GM21723 (cell line): ENCODE measurements at regions not wholly inside any gene's neighbourhood (a gene's known extent, or its start where the extent isn't known, plus 50 kb on each side); places are given as distances from the start of the nearest gene placed in this dataset.
A peak's percentile ranks its signal among the peaks of the same experiment; 100 is the strongest.

Experiments used
- ATAC-seq: cut with Tn5 transposase; IDR thresholded peaks from one replicate; pipeline ENCODE4 v1.9.1; 2021; ENCODE audit warnings: mild to moderate bottlenecking, moderate library complexity; ENCODE audit not compliant: unreplicated experiment

DNA sequence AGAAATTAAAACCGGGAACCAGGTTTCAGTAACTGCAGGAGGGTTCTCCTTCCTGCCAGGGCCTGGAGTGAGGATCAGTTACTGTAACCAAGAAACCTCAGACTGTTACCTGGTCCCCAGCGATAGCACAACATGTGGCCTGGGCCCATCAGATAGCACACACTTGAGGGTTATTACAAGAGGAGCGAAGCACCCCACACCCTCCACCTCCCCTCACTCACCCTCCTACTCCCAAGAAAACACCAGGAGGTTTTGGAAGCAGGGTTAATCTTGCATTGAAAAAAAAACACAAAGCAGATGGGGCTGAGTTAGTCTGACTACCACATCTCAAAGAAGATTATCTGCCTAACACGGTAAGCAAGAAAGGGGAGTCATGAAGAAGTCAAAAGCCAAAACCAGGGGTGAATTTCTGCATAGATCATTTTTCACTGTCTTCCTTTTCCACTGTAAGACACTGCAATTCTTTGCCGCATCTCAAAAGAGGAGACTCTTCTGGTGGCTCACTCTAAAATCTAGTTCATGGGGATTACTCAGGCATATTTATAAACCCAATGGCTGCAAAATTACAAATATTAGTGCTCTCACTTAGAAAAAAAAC, 75.9 kb upstream of the DOCK9 start:
- no peak for ATAC-seq

DNA sequence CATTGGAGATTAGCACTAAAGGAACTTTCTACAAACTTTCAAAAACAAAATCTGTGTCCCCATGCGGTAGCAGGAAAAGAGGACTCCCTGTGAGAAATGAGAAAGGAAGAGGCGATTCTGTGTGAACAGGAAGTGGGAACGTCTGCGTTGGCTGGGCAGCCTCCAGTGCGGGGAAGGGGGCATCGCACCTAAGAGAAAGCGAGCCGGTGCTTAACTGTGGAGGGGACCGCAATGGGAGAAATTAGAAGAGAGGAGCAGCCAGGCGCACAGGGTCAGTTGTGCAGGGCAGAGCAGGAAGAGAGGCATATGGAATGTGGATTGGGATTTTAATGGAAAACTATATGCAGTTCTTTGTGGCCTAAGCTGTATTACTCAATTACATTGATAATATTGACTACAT, 77.4 kb upstream of the DOCK9 start:
- ATAC-seq = no peak

GRCh38 chr13:99055735-99056134, 77.9 kb upstream of the DOCK9 start:
- no peak for ATAC-seq

GRCh38 chr13:99056381-99057014, 78.6 kb upstream of the DOCK9 start:
- no peak for ATAC-seq

DNA sequence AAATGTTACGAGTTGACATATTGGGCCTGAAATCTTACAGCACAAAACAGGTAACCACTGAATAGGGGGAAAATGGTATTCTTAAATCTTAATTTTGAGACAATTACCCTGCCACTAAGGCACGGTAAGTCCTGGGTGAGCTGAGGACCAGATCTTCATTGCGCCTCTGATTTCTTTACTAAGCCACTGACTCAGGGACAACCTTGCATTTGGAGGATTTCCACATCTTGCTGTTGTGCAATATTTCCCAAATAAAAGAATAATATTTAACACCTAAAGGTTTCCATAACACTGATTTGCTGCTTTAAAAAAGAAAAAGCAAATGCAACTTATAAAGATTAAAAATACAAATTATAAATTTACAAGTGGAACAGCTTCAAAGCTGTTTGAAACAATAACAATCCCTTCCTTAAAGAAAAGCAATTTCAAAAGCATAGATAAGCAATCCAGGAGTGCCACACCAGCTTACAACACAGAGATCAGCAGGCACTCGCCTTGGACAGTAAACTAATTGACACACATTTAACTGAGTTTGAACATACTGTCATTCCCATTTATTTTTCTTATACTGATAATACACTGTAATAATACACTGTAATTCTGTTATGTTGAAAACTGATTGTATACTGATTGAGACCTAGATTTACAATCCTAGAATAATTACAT, 79.6 kb upstream of the DOCK9 start:
- no peak for ATAC-seq

GRCh38 chr13:99058527-99059495, 80.9 kb upstream of the DOCK9 start:
- no peak for ATAC-seq

DNA sequence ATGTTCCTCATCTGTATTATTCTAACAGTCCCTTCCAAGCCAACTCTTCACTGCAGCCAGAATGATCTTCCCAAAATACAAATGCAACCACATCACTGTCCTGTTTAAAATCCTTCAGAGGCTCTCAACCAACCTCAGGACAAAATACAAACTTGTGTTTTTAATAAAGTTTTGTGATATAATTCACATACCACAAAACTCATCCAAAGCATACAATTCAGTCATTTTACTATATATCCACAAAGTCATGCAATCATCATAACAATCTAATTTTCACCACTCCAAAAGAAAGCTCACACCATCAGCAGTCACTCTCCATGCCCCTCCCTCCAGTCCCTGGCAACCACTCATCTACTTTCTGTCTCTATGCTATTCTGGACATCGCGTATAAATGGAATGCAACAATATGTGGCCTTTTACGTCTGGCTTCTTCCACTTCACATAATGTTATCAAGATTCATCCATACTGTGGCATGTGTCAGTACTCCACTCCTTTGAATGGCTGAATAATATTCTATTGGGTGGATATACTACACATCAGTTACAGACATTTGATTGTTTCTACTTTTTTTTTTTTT, 81.7 kb upstream of the DOCK9 start:
- no peak for ATAC-seq

DNA sequence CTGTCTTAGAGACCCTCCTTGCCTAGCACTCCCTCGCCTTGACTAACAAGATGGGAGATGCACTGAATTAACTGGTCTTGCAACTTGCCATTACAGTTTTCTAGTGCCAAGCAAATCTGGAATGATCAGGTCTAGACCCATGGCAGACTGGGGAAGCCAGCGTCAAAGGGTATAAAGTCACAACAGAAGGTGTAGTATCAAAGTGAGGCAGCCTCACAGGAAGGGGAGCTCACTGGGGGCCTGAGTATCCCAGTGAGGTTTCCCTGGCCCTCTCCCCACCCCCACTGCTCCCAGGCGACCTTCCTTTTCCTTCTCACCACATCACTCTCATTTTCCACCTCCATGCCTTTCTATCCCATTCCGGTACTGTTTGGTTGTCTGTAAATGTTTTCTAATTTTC, 83.5 kb upstream of the DOCK9 start:
- no peak for ATAC-seq

DNA sequence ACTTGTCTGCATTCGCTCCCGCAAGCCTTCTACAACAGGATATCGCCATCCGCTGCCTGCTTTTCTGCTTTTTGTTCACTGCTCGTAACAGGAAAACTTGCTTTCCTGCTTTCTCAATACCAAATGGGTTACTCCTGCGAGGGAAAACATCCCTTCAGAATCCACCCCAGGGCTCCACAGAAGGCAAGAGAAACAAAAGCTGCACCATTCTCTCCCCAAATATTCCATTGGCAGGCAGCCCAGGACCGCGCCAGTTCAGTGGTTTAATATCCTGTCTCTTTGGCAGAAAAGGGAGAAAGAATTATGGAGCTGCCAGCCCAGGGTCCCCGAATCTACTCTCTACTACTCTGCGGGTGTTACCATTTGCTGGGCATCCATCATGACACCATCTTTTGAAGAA, 84.7 kb upstream of the DOCK9 start:
- no peak for ATAC-seq

- ATAC-seq = no peak
Measured at GRCh38 chr13:99063178-99063577, 85.3 kb upstream of the DOCK9 start.

- ATAC-seq = peak; percentile 82
Measured at GRCh38 chr13:99063952-99064351, 86.1 kb upstream of the DOCK9 start.

- no peak for ATAC-seq
Measured at GRCh38 chr13:99064624-99065234, 86.9 kb upstream of the DOCK9 start.

- no peak for ATAC-seq
Measured at GRCh38 chr13:99065235-99066015, 87.6 kb upstream of the DOCK9 start.

- ATAC-seq = no peak
Measured at GRCh38 chr13:99066219-99066618, 88.4 kb upstream of the DOCK9 start.

GRCh38 chr13:99067159-99067985, 89.5 kb upstream of the DOCK9 start:
- ATAC-seq = no peak

DNA sequence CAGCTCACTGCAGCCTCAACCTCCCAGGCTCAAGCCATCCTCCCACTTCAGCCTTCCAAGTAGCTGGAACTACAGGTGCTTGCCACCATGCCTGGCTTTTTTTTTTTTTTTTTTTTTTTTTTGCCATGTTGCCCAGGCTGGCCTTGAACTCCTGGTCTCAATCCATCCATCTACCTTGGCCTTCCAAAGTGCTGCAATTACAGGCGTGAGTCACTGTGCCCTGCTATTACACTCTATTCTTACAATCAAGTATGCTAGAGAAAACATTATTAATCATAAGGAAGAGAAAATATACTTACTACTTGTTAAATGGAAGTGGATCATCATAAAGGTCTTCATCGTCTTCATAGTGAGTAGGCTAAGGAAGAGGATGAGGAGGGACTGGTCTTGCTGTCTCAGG, 93.3 kb upstream of the DOCK9 start:
- no peak for ATAC-seq

- no peak for ATAC-seq
Measured at GRCh38 chr13:99071666-99072065, 93.8 kb upstream of the DOCK9 start.

GRCh38 chr13:99072356-99072755, 94.5 kb upstream of the DOCK9 start:
- no peak for ATAC-seq

GRCh38 chr13:99072941-99073340, 95.1 kb upstream of the DOCK9 start:
- ATAC-seq = no peak
